IMR-90 (cell line): ENCODE measurements at regions not wholly inside any gene's neighbourhood (a gene's known extent, or its start where the extent isn't known, plus 50 kb on each side); places are given as distances from the start of the nearest gene placed in this dataset.

Experiments used
- BHLHE40 ChIP-seq: fragments of 150-350 bp; IDR thresholded peaks from 2 replicates; pipeline ENCODE4 v1.6.1; 2016; ENCODE audit warnings: mild to moderate bottlenecking, low read depth, low read length
- CEBPB ChIP-seq: IDR thresholded peaks from 2 replicates; pipeline ENCODE4 v1.6.1; 2012; ENCODE audit warnings: low read depth, low read length, improper control_type of control experiment
- CHD1 ChIP-seq: IDR thresholded peaks from 2 replicates; pipeline ENCODE4 v1.6.1; 2012; ENCODE audit warnings: low read depth, low read length, improper control_type of control experiment
- CTCF ChIP-seq: conservative IDR thresholded peaks from 2 replicates; pipeline ENCODE4 v1.5.1; 2012; ENCODE audit warnings: mild to moderate bottlenecking, low read depth, low read length, improper control_type of control experiment
- FOS ChIP-seq: fragments of 150-350 bp; IDR thresholded peaks from 2 replicates; pipeline ENCODE4 v1.6.1; 2016; ENCODE audit warnings: low read depth, low read length
- MAFK ChIP-seq: IDR thresholded peaks from 2 replicates; pipeline ENCODE4 v1.6.1; 2012; ENCODE audit warnings: low read depth, low read length, improper control_type of control experiment
- MAZ ChIP-seq: IDR thresholded peaks from 2 replicates; pipeline ENCODE4 v1.6.1; 2012; ENCODE audit warnings: low read depth, mild to moderate bottlenecking, low read length, improper control_type of control experiment, moderate library complexity, borderline replicate concordance
- MXI1 ChIP-seq: IDR thresholded peaks from 2 replicates; pipeline ENCODE4 v1.6.1; 2012; ENCODE audit warnings: low read depth, mild to moderate bottlenecking, low read length, moderate library complexity, borderline replicate concordance
- NFE2L2 ChIP-seq: fragments of 150-350 bp; IDR thresholded peaks from 2 replicates; pipeline ENCODE4 v1.6.1; 2016; ENCODE audit warnings: low read depth, mild to moderate bottlenecking, low read length
- POLR2A ChIP-seq: IDR thresholded peaks from 2 replicates; pipeline ENCODE4 v1.6.1; 2012; ENCODE audit warnings: mild to moderate bottlenecking, low read depth, low read length
- RAD21 ChIP-seq: IDR thresholded peaks from 2 replicates; pipeline ENCODE4 v1.6.1; 2012; ENCODE audit warnings: low read length, improper control_type of control experiment
- RFX5 ChIP-seq: IDR thresholded peaks from 2 replicates; pipeline ENCODE4 v1.8.0; 2012; ENCODE audit warnings: low read depth, mild to moderate bottlenecking, low read length, moderate library complexity
- SMC3 ChIP-seq: fragments of 150-350 bp; IDR thresholded peaks from 2 replicates; pipeline ENCODE4 v1.6.1; 2016; ENCODE audit warnings: low read depth, mild to moderate bottlenecking, antibody characterized with exemption, low read length, moderate library complexity
- USF2 ChIP-seq: fragments of 150-350 bp; IDR thresholded peaks from 2 replicates; pipeline ENCODE4 v1.6.1; 2017; ENCODE audit warnings: mild to moderate bottlenecking, antibody characterized with exemption, low read length, low read depth

- no peak for TF ChIP-seq CEBPB
- TF ChIP-seq RAD21, result no peak
- TF ChIP-seq CTCF, result no peak
- no peak for TF ChIP-seq CHD1
- TF ChIP-seq POLR2A, result no peak
- no peak for TF ChIP-seq BHLHE40
- TF ChIP-seq MAZ, result no peak
- TF ChIP-seq SMC3, result no peak
- TF ChIP-seq RFX5, result no peak
- no peak for TF ChIP-seq NFE2L2
- no peak for TF ChIP-seq MAFK
- TF ChIP-seq FOS, result no peak
- no peak for TF ChIP-seq MXI1
- TF ChIP-seq USF2, result no peak
Measured at GRCh38 chr3:145943952-145944351, 217.0 kb downstream of the PLOD2 start.
